ENCODE measurements at regions not wholly inside any gene's neighbourhood (a gene's known extent, or its start where the extent isn't known, plus 50 kb on each side); places are given as distances from the start of the nearest gene placed in this dataset.

DNA sequence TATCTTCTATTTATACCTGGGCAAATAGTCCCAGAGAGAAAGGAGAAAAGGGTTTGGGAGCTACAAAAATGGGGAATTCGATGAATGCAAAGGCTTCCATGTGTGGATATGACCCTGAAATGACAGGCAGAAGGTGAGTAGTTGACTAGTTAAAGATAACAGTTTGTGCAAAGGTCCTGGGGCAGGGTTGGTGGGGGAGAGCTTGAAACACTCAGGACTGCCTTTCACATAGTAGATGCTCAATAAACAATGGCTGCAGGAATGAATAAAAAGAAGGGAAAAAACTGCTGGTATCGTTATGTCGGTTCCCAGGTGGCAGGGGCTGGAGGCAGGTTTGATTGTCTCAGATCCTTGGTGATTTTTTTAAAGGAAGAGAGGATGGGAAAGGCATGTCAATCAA lies 445.5 kb downstream of the HAPSTR1 start:
- DNase-seq (ENCODE audit: low read depth): no peak
- H3K4me3 ChIP-seq (ENCODE audit: low read depth, low read length): no peak overlapping the region
- TF ChIP-seq, protein P1, sequence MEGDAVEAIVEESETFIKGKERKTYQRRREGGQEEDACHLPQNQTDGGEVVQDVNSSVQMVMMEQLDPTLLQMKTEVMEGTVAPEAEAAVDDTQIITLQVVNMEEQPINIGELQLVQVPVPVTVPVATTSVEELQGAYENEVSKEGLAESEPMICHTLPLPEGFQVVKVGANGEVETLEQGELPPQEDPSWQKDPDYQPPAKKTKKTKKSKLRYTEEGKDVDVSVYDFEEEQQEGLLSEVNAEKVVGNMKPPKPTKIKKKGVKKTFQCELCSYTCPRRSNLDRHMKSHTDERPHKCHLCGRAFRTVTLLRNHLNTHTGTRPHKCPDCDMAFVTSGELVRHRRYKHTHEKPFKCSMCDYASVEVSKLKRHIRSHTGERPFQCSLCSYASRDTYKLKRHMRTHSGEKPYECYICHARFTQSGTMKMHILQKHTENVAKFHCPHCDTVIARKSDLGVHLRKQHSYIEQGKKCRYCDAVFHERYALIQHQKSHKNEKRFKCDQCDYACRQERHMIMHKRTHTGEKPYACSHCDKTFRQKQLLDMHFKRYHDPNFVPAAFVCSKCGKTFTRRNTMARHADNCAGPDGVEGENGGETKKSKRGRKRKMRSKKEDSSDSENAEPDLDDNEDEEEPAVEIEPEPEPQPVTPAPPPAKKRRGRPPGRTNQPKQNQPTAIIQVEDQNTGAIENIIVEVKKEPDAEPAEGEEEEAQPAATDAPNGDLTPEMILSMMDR (IDR thresholded peaks at IDR 0.05; ENCODE audit: low read depth, low read length, missing control alignments): no peak

DNA sequence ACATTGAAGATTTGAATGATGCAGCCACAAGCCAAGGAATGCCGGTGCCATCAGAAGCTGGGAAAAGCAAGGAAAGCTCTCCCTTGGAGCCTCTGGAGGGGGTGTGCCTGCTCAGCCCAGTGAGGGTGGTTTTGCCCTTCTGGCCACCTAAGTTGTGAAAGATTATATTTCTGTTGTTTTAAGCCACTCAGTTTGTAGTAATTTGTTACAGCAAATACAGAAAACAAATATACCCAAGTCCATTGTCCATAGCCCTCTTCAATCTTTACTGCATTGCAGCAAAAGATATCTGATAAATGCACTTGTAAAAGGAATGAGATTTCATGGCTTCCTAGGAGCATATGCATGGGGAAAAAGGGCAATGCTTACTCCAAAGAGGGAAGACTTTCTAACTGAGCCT lies 447.9 kb downstream of the HAPSTR1 start:
- TF ChIP-seq, protein P1 (IDR thresholded peaks at IDR 0.05; ENCODE audit: low read depth, low read length, missing control alignments): no peak
- H3K4me3 ChIP-seq (ENCODE audit: low read depth, low read length): no peak overlapping the region
- DNase-seq (ENCODE audit: low read depth): no peak

DNA sequence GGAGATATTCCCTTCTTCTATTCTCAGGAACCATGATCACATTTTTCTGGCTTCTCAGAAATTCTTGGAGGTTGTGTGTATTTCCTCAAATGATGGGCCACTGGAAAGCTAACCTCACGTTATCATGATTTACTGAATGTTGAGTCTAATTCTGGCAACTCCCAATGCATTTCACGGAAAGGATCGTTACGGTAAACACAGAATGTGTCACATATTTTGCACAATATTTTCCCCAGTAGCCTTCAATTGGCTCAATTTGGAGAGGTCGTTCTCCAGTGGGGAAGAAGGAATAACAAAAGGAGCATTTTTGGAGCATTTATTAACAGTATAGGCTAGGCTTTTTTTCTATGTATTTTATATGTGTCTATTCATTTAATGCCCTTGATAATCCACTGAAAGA lies 450.3 kb downstream of the HAPSTR1 start:
- H3K4me3 ChIP-seq (ENCODE audit: low read depth, low read length): no peak overlapping the region
- DNase-seq (ENCODE audit: low read depth): no peak
- TF ChIP-seq, protein P1 (IDR thresholded peaks at IDR 0.05; ENCODE audit: low read depth, low read length, missing control alignments): no peak

DNA sequence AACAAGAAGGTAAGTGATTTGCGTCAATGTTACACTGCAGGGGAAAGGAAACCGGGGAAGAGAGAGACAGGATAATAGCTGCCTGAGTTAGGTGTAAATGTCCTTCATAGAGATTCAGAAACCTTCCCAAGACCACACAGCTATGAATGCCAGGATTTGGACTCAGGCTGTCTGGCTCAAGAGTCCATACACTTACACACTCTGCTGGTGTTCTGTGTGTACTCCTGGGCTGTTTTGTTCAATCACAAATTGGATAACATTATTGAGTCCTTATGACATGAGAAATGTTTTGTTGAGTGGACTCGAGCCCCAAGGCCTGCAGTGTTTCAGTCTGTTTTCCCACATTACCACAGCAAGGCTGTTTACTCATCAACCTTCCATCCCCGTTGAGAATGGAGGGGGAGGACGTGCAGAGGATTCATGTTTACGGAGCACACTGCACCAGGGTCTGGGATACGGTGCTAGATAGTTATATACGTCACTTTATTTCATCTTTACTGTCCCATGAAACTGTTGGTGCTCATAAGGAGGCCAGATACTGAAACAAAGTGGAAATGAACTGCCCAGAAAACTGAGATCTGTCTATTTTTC lies 450.8 kb downstream of the HAPSTR1 start:
- no peak overlapping the region for H3K4me3 ChIP-seq (ENCODE audit: low read depth, low read length)
- TF ChIP-seq, protein P1 (IDR thresholded peaks at IDR 0.05; ENCODE audit: low read depth, low read length, missing control alignments): no peak
- DNase-seq (ENCODE audit: low read depth): no peak

DNA sequence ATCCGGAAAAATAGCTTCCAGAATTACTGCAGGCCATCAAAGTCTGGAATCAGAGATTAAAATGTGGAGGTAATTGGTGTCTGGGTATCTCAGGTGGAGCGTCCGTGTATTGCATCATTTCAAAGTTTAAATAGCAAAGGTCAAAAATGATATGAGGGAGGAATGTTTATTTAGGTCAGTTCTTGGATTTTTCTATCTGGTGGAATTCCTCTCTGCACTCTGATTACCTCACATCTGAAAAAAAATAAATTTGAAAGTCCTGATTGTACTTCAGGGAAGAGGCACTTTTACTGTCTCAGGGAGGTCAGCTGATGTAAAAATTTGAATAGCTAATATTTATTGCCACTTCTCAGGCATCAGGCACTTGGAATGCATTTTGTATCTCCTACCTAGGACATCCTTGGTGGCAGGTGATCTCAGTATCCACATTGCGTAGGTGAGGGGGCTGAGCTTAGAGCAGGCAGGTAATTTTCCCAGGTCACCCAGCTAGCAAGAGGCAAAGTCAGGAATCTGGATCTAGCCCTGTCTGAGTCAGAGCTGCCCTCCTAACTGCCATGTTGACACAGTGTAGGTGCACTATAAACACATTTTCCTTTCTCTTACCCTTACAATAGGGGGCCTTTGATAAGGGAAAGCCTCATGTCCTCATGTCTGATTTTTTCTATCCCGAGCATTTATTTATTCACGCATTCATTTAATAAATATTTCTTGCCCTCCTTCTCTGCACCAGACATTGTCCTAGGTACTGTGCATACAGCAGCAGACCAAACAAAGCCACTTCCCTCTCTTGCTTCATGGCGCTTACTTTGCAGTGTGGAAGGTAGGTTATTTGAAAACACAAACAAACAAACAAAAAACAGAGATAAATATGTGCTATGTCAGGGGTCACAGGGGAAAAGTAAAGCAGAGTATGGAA lies 454.3 kb downstream of the HAPSTR1 start:
- TF ChIP-seq, protein P1 (IDR thresholded peaks at IDR 0.05; ENCODE audit: low read depth, low read length, missing control alignments): no peak
- no peak overlapping the region for H3K4me3 ChIP-seq (ENCODE audit: low read depth, low read length)
- no peak for DNase-seq (ENCODE audit: low read depth)

DNA sequence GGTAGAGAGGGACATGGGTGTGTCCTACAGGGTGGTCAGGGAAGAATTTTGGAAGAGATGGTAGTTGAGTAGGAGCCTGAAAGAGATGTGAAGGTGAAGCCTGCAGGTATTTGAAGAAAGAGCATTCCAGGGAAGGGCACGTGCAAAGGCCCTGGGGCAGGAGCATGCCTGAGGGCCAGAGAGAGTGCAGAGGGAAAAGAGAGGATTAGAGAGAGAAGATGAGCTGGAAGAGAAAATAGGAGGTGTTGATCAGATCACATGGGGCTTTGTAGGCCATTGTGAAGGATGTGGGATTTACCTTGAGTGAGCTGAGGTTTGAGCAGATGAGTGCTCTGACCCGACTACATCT lies 455.0 kb downstream of the HAPSTR1 start:
- H3K4me3 ChIP-seq (ENCODE audit: low read depth, low read length): no peak overlapping the region
- DNase-seq (ENCODE audit: low read depth): no peak
- TF ChIP-seq, protein P1 (IDR thresholded peaks at IDR 0.05; ENCODE audit: low read depth, low read length, missing control alignments): no peak

Measured in GM12864 (cell line).